Suprapubic skin (tissue), 3 donors: ENCODE measurements at regions not wholly inside any gene's neighbourhood (a gene's known extent, or its start where the extent isn't known, plus 50 kb on each side); places are given as distances from the start of the nearest gene placed in this dataset.

Source experiments
- CTCF ChIP-seq, 2 donors: fragments of 200-600 bp in 1 of 2; fragments of 450-650 bp in 1 of 2; sonication (generic) in 1 of 2; IDR thresholded peaks; one replicate each; pipeline ENCODE4 v1.5.1; 2016 to 2019; ENCODE audit warnings: antibody characterized with exemption in 2 of 2, mild to moderate bottlenecking in 1 of 2, moderate library complexity in 1 of 2
- EP300 ChIP-seq: sonication (generic); formaldehyde crosslinking; IDR thresholded peaks from one replicate; pipeline ENCODE4 v1.6.1; 2017; ENCODE audit warnings: antibody characterized with exemption

DNA sequence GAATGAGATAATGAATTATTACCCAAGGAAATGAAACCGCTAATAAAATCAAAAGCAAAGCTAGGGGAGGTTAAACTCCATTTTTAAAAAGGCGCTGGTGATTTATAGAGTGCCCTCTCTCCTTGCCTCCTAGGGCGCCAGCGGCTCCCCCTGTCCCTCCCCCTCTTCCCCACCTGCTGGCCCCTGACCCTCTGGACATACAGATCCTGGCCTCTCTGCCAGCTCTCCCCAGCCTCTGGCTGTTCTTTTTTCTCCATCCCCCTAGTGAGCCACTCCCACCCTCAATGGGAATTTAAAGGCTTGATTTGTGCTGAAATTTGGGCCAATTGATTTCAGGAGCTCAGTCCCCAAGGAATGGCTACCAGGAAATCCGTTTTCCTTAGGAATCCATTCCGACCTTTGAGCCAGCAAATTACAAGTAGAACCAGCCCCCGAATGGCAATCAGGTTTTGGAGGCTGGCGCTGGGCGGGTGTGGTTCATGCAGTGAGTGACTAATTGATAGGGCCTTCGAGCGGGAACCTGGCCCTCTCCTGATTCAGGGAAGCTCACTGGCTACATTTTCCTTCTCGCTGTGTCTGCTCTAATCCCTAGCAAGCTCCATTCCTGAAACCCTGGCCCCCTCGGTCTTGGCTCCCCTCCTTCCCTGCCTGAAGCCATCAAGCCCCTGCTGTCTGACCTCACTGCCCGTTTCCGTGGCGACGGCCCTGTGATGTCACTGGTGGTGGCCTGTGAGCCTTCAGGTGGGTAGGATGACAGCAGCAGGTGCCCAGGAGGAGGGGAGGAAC lies 141.9 kb upstream of the SDK2 start:
- no peak for TF ChIP-seq EP300
- TF ChIP-seq CTCF (IDR thresholded peaks at IDR 0.05): no peak
